Subcutaneous abdominal adipose tissue (tissue), 5 donors: ENCODE measurements at regions not wholly inside any gene's neighbourhood (a gene's known extent, or its start where the extent isn't known, plus 50 kb on each side); places are given as distances from the start of the nearest gene placed in this dataset.

ENCODE experiments used
- H3K27ac ChIP-seq: one replicate; pipeline ENCODE4 v1.7.0; 2013; ENCODE audit warnings: low read depth, mild to moderate bottlenecking, inconsistent platforms, low read length, moderate library complexity
- H3K27me3 ChIP-seq, 5 donors: one replicate each; pipeline ENCODE4 v1.7.0; 2013; ENCODE audit warnings: low read length in 5 of 5, inconsistent platforms in 1 of 5; ENCODE audit not compliant: control insufficient read depth in 5 of 5, insufficient read depth in 4 of 5
- H3K36me3 ChIP-seq, 5 donors: one replicate each; pipeline ENCODE4 v1.7.0; 2013; ENCODE audit warnings: low read length in 5 of 5; ENCODE audit not compliant: control insufficient read depth in 5 of 5, insufficient read depth in 5 of 5
- H3K4me1 ChIP-seq, 5 donors: one replicate each; pipeline ENCODE4 v1.7.0; 2013; ENCODE audit warnings: low read length in 5 of 5, mild to moderate bottlenecking in 3 of 5, moderate library complexity in 1 of 5; ENCODE audit not compliant: control insufficient read depth in 5 of 5, insufficient read depth in 5 of 5
- H3K4me3 ChIP-seq, 5 donors: one replicate each; pipeline ENCODE4 v1.7.0; 2013; ENCODE audit warnings: low read length in 5 of 5, low read depth in 1 of 5
- H3K9ac ChIP-seq, 5 donors: one replicate each; pipeline ENCODE4 v1.7.0; 2013; ENCODE audit warnings: low read length in 5 of 5, mild to moderate bottlenecking in 4 of 5, moderate library complexity in 3 of 5
- H3K9me3 ChIP-seq, 5 donors: one replicate each; pipeline ENCODE4 v1.7.0; 2013; ENCODE audit warnings: low read length in 5 of 5; ENCODE audit not compliant: control insufficient read depth in 5 of 5
- donor health status: healthy.
- donor health status: healthy.
- donor health status: healthy.
- donor health status: healthy.
- donor health status: healthy.

DNA sequence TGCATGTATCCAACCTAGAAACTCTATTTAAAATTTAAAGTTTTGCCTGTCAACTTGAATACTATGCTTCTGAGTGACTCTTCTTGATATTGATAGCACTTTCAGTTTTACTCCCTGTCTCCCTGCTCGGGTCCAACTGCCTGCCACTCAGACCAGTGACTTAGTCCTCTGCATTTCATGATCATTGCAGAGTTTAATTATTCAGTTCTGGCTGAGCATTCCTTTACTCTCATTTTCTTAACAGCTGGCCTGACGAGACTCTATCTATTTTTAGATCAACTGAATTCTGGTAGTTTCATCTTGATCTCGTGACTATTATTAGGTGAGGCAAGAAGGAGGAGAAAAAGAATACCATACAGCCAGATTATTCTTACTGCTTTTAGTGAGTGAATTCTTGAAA is 617.4 kb downstream of the SI start:
- no peak overlapping the region for H3K27ac ChIP-seq
- H3K4me3 ChIP-seq, result peak overlapping the region in 2 of 5 donors; percentile 15 to 24
- H3K27me3 ChIP-seq, result no peaks in the 10 kb centered on the region

DNA sequence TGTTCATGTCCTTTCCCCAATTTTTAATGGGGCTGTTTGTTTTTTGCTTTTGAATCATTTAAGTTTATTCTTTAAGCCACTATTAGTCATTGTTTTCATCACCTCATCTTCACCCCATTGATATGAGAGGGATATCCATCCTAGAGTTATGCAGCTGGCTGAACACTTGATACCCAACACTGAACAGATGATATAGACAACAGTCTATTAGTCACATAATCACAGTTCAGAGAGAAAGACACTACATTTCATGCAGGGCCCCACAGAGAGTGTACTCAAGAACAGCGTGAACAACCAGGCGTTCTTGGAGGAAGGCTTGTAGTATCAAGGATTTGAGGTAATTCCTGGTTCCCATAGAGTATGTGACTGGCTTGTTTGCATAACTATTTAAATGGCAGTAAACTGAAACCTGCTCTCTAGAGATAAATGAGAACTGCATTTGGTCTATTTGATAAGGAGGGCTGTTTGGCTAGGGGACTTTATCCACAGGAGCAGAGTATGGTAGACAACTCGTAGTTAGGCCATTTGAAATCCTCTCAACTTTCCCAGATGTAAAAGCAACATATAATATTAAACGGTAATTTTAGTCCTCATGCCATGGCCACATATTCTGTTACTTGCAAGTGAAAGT is 618.7 kb downstream of the SI start:
- no peaks in the 10 kb centered on the region for H3K27me3 ChIP-seq
- H3K9me3 ChIP-seq, result no peaks in the 10 kb centered on the region
- H3K27ac ChIP-seq, result no peak overlapping the region
- no peak overlapping the region for H3K9ac ChIP-seq
- no peak overlapping the region for H3K4me3 ChIP-seq
- H3K36me3 ChIP-seq, result no peaks in the 10 kb centered on the region
- no peaks in the 10 kb centered on the region for H3K4me1 ChIP-seq

More for the DNA sequence above, 617.4 kb downstream of the SI start:
- H3K36me3 ChIP-seq, result no peaks in the 10 kb centered on the region
- H3K9ac ChIP-seq, result no peak overlapping the region
- H3K9me3 ChIP-seq, result no peaks in the 10 kb centered on the region
- peaks cover 0 to 5% (median 0%) of the 10 kb centered on the region in 5 donors for H3K4me1 ChIP-seq

DNA sequence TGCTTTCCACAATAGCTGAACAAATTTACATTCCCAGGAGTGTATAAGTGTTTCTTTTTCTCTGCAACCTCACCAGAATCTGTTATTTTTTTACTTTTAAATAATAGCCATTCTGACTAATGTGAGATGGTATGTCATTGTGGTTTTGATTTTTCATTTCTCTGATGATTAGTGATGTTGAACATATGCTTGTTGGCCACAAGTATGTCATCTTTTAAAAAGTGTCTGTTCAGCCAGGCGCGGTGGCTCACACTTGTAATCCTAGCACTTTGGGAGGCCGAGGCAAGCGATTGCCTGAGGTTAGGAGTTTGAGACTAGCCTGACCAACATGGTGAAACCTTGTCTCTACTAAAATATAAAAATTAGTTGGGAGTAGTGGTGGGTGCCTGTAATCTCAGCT is 619.3 kb downstream of the SI start:
- H3K4me1 ChIP-seq, result no peaks in the 10 kb centered on the region
- no peaks in the 10 kb centered on the region for H3K36me3 ChIP-seq
- no peak overlapping the region for H3K9ac ChIP-seq
- no peak overlapping the region for H3K27ac ChIP-seq
- no peaks in the 10 kb centered on the region for H3K27me3 ChIP-seq
- no peaks in the 10 kb centered on the region for H3K9me3 ChIP-seq
- no peak overlapping the region for H3K4me3 ChIP-seq

DNA sequence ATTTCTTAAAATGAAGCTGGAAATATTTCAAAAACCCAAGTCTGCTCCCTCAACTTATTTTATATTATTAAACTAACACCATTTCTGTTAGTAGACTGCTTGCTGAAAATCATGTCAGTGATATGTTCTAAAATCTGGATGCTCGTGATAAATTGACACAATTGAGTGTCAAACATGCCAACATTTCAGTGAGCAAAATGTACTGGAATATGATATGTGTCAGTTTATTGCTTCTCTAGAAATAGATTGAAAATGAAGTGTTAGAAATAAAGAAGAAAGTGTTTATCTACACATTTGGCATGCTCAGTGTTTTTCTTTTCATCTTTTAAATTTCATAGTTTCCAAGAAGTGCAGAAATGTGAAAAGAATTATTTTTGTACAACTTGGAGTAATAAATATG is 624.6 kb downstream of the SI start:
- H3K27me3 ChIP-seq, result no peaks in the 10 kb centered on the region
- H3K36me3 ChIP-seq, result no peaks in the 10 kb centered on the region
- no peak overlapping the region for H3K27ac ChIP-seq
- no peak overlapping the region for H3K9ac ChIP-seq
- H3K4me1 ChIP-seq, result peaks cover 0 to 5% (median 0%) of the 10 kb centered on the region in 5 donors
- H3K4me3 ChIP-seq, result no peak overlapping the region
- peaks cover 0 to under 1% (median 0%) of the 10 kb centered on the region in 5 donors for H3K9me3 ChIP-seq

DNA sequence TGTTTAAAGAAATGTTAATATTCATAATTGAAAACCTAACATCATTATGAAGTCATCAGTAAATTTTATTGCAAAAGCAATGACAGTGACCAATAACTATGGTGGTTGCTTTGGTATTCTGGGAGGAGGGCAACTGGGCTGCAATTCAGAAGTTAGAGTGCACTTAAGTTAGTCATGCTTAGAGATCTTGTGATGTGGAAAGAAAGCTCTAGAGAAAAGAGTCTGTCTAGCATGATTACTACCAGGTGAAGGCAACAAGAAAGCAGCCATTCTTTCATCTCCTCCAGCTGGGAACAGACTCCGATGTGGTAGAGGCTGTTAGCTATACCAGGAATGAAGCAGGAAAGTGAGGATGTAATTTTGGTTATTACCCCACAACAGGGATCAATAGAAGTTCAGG is 625.6 kb downstream of the SI start:
- H3K27ac ChIP-seq, result no peak overlapping the region
- no peaks in the 10 kb centered on the region for H3K27me3 ChIP-seq
- no peak overlapping the region for H3K4me3 ChIP-seq
- no peak overlapping the region for H3K9ac ChIP-seq
- peaks cover 0 to 5% (median 0%) of the 10 kb centered on the region in 5 donors for H3K4me1 ChIP-seq
- H3K36me3 ChIP-seq, result no peaks in the 10 kb centered on the region
- H3K9me3 ChIP-seq, result peaks cover 0 to 6% (median 0%) of the 10 kb centered on the region in 5 donors

DNA sequence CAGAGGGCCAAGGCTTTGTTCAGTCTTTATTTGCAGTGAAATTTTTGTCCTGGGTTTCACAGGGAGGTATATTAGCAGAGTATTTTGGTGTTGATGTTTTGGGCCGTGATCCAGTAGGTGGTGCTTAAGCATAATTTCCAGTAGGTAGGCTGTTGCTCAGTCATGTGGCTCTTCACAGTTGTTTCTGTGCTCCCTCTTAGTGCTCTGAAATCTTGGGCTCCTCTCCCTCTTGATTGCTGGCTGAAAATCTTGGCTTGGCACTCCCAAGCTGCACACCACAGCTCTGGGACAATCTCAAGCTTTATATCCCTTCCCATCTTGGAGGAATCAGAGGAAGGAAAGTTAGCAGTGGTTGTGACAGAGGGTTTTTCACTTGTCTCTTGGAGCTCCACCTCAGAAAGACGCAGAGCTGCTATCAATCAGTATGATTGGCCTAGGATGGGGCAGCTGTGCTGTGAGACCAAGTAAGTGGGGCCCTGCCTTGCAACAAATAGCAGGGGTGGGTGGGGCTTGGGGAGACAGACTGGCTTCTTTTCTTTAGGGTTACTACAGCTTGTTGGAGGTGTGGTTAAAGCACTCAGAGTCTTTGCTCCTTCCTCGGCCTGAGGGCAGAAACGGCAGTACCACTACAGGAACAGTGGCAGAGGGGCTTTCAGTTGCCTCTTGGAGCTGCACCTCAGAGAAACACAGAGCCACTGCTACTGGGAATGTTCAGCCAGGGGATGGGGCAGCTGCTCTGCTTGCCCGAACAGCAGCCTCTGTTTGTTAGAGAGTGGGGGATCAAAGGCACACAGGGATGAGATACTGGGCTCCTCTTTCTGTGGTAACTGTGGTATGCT is 627.0 kb downstream of the SI start:
- Histone ChIP-seq H3K4me1 (peaks cover 0 to 5% (median 0%) of the 10 kb centered on the region in 5 donors), H3K27me3 (no peaks in the 10 kb centered on the region), H3K4me3 (peak overlapping the region in 1 of 5 donors; percentile 4), H3K9ac (no peak overlapping the region), H3K36me3 (no peaks in the 10 kb centered on the region), H3K9me3 (peaks cover 0 to 6% (median 0%) of the 10 kb centered on the region in 5 donors), H3K27ac (no peak overlapping the region)

DNA sequence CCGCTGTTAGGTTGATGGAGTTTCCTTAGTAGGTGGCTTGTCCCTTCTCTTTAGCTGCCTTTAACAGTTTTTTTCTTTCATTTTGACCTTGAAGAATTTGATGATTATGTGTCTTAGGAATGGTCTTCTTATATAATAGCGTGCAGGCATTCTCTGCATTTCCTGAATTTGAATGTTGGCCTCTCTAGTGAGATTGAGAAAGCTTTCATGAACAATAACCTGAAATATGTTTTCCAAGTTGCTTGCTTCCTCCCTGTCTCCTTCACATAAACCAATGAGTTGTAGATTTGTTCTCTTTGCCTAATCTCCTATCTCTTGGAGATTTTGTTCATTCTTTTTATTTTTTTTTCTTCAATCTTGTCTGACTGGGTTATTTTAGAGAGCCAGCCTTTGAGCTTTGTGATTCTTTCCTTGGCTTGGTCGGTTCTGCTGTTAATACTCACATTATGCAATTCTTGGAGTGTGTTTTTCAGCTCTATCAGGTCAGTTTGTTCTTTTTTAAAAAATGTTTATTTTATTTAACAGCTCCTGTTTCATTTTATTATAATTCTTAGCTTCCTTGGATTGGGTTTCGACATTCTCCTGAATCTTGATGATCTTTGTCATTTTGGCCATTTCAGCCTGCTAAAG is 627.9 kb downstream of the SI start:
- Histone ChIP-seq H3K4me3 (no peak overlapping the region), H3K9ac (no peak overlapping the region), H3K9me3 (peaks cover 0 to 6% (median 0%) of the 10 kb centered on the region in 5 donors), H3K27me3 (no peaks in the 10 kb centered on the region), H3K36me3 (no peaks in the 10 kb centered on the region), H3K27ac (no peak overlapping the region), H3K4me1 (peaks cover 0 to 5% (median 0%) of the 10 kb centered on the region in 5 donors)

DNA sequence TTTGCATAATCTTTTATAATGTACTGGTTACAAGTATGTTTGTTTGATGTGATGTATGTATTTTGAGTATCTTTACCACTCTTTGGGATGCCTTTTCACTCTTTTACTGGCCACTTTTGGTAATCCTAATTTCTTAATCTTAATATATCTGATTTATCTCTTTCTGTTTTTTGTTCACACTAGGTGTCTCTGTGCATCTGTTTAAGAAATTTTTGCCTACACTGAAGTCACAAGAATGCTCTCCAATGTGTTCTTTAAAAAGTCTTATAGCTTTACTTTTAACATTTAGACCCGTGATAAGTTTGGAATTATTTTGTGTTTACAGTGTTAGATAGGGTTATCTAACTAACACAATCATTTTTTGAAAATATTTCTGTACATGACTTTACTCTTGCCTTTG is 659.1 kb downstream of the SI start:
- no peak overlapping the region for H3K27ac ChIP-seq
- H3K4me3 ChIP-seq, result no peak overlapping the region
- H3K9me3 ChIP-seq, result no peaks in the 10 kb centered on the region
- no peaks in the 10 kb centered on the region for H3K36me3 ChIP-seq
- no peak overlapping the region for H3K9ac ChIP-seq
- H3K27me3 ChIP-seq, result no peaks in the 10 kb centered on the region
- H3K4me1 ChIP-seq, result peaks cover 0 to 9% (median 0%) of the 10 kb centered on the region in 5 donors

DNA sequence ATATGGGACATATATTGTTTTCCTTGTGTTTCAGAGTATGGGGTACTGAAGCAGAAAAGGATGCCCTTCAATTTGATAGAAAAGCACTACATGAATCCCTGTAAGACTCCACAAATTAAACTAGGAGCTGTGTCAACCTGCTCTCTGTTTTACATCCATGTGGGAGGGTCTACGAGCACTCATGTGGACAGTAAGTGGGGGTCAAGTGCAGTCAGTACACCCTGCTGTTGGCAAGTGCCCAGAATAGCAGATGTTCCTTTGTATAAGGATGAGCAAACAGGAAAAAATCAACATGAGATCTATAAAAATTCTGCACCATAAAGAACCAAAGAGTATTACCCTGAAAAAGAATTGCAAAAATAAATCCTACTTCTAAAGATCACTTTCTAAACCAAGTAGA is 659.9 kb downstream of the SI start:
- Histone ChIP-seq H3K9ac (no peak overlapping the region), H3K4me1 (peaks cover 0 to 9% (median 0%) of the 10 kb centered on the region in 5 donors), H3K4me3 (no peak overlapping the region), H3K36me3 (no peaks in the 10 kb centered on the region), H3K27me3 (no peaks in the 10 kb centered on the region), H3K27ac (no peak overlapping the region), H3K9me3 (no peaks in the 10 kb centered on the region)

DNA sequence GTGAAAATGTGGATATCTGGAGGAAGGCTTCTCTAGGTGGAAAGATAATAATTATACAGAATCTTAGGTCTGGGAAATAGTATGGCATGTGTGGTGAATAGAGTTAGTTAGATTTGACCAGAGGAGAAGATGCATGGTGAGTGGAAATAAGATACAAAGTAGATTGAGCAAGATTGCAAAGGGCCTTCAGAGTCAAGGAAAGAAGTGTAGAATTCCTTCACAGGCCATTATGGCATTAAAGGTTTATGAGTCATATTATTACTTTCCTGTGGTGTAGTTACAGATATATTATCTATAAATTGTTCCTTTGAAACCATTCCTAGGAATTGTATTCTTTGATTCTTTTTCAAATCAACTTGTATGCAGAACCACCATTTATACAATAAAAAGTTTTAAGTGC is 660.3 kb downstream of the SI start:
- Histone ChIP-seq H3K4me1 (peaks cover 0 to 9% (median 0%) of the 10 kb centered on the region in 5 donors), H3K27ac (no peak overlapping the region), H3K27me3 (no peaks in the 10 kb centered on the region), H3K36me3 (no peaks in the 10 kb centered on the region), H3K9me3 (no peaks in the 10 kb centered on the region), H3K4me3 (no peak overlapping the region), H3K9ac (no peak overlapping the region)
